ENCODE measurements at regions not wholly inside any gene's neighbourhood (a gene's known extent, or its start where the extent isn't known, plus 50 kb on each side); places are given as distances from the start of the nearest gene placed in this dataset.

GRCh38 chr11:32497951-32498350, 62.6 kb upstream of the WT1 start:
- ChIA-PET CTCF (interaction anchor here (0.5 kb wide), 1 partner anchor 226 kb away, joined by 3 read pairs; no protein-coding TSS in a partner anchor), POLR2A (no interaction called here)
- H3K4me3 ChIP-seq (ENCODE audit: low read depth, low read length): no peak overlapping the region
- H3K36me3 ChIP-seq (ENCODE audit: control insufficient read depth in 2 of 2, insufficient read depth in 1 of 2, low read length in 2 of 2): no peaks in the 10 kb centered on the region
- no peaks in the 10 kb centered on the region; the same call in 1 of the 2 replicates for H3K4me1 ChIP-seq (ENCODE audit: control insufficient read depth, insufficient read depth, low read length)
- H3K9me3 ChIP-seq (ENCODE audit: control insufficient read depth, insufficient read depth, low read depth, low read length): no peaks in the 10 kb centered on the region
- TF ChIP-seq ZNF24 (tag by site-specific recombination; IDR thresholded peaks at IDR 0.05) (no peak), MZF1 (tag by site-specific recombination; IDR thresholded peaks at IDR 0.05; ENCODE audit: borderline replicate concordance) (no peak), BCL11A (tag by site-specific recombination; IDR thresholded peaks at IDR 0.05; ENCODE audit: low read depth) (no peak), SP2 (tag by site-specific recombination; IDR thresholded peaks at IDR 0.05) (no peak), AEBP2 (tag by site-specific recombination; IDR thresholded peaks at IDR 0.05; ENCODE audit: borderline replicate concordance) (no peak), ZNF280C (tag by site-specific recombination; IDR thresholded peaks at IDR 0.05) (no peak), ZNF18 (tag by site-specific recombination; IDR thresholded peaks at IDR 0.05) (no peak), ZFP41 (tag by site-specific recombination; IDR thresholded peaks at IDR 0.05; ENCODE audit: borderline replicate concordance) (no peak), SETDB1 (IDR thresholded peaks at IDR 0.05; ENCODE audit: insufficient read length, low read length) (no peak)
- no peak overlapping the region for H3K27ac ChIP-seq (ENCODE audit: extremely low read depth, low read depth, low read length)

- Histone ChIP-seq H3K36me3 (ENCODE audit: control insufficient read depth in 2 of 2, insufficient read depth in 1 of 2, low read length in 2 of 2) (no peaks in the 10 kb centered on the region), H3K4me1 (ENCODE audit: control insufficient read depth, insufficient read depth, low read length) (no peaks in the 10 kb centered on the region; the same call in 1 of the 2 replicates), H3K27ac (ENCODE audit: extremely low read depth, low read depth, low read length) (no peak overlapping the region), H3K4me3 (ENCODE audit: low read depth, low read length) (no peak overlapping the region), H3K9me3 (ENCODE audit: control insufficient read depth, insufficient read depth, low read depth, low read length) (no peaks in the 10 kb centered on the region)
- POLR2A ChIA-PET: no interaction called here
- CTCF ChIA-PET: interaction anchor here (0.6 to 0.7 kb wide), 2 partner anchors 9 to 12 kb away, joined by 3 to 5 read pairs; no protein-coding TSS in a partner anchor
- TF ChIP-seq ZNF2 (tag by site-specific recombination; IDR thresholded peaks at IDR 0.05): no peak
- no peak for TF ChIP-seq ZNF302 (tag by site-specific recombination; IDR thresholded peaks at IDR 0.05; ENCODE audit: low read depth)
- TF ChIP-seq PRDM6 (tag by site-specific recombination; IDR thresholded peaks at IDR 0.05): peak; percentile 77
Measured at GRCh38 chr11:32494629-32495028, 59.3 kb upstream of the WT1 start.

- ChIA-PET POLR2A (no interaction called here), CTCF (interaction anchor here (0.6 kb wide), 1 partner anchor 145 kb away, joined by 5 read pairs; no protein-coding TSS in a partner anchor)
- Histone ChIP-seq H3K27ac (ENCODE audit: extremely low read depth, low read depth, low read length) (no peak overlapping the region), H3K4me1 (ENCODE audit: control insufficient read depth, insufficient read depth, low read length) (no peaks in the 10 kb centered on the region; the same call in 1 of the 2 replicates), H3K9me3 (ENCODE audit: control insufficient read depth, insufficient read depth, low read depth, low read length) (no peaks in the 10 kb centered on the region), H3K36me3 (ENCODE audit: control insufficient read depth in 2 of 2, insufficient read depth in 1 of 2, low read length in 2 of 2) (no peaks in the 10 kb centered on the region), H3K4me3 (ENCODE audit: low read depth, low read length) (no peak overlapping the region)
- no peak for TF ChIP-seq ZNF777 (tag by site-specific recombination; IDR thresholded peaks at IDR 0.05; ENCODE audit: borderline replicate concordance)
- TF ChIP-seq ZNF19 (tag by site-specific recombination; IDR thresholded peaks at IDR 0.05; ENCODE audit: low read depth): no peak
- no peak for TF ChIP-seq ZNF423 (tag by site-specific recombination; IDR thresholded peaks at IDR 0.05)
- TF ChIP-seq ZNF549 (tag by site-specific recombination; IDR thresholded peaks at IDR 0.05): no peak
- TF ChIP-seq ZNF548 (tag by site-specific recombination; IDR thresholded peaks at IDR 0.05): no peak
- no peak for TF ChIP-seq ZNF169 (tag by site-specific recombination; IDR thresholded peaks at IDR 0.05)
- TF ChIP-seq ELK4 (IDR thresholded peaks at IDR 0.05; ENCODE audit: borderline replicate concordance, low read depth, low read length): no peak
Measured at GRCh38 chr11:32489464-32489863, 54.1 kb upstream of the WT1 start.

All from HEK293 (cell line).